Colonic mucosa (tissue), 4 donors: ENCODE measurements at regions not wholly inside any gene's neighbourhood (a gene's known extent, or its start where the extent isn't known, plus 50 kb on each side); places are given as distances from the start of the nearest gene placed in this dataset.

ENCODE experiments used
- DNase-seq: peaks from one replicate; pipeline ENCODE4 v3.0.0-alpha.2; 2020
- H3K27ac ChIP-seq: fragments of 200-600 bp; one replicate; pipeline ENCODE4 v1.8.0; 2021
- H3K27me3 ChIP-seq: fragments of 200-600 bp; one replicate; pipeline ENCODE4 v1.8.0; 2021
- H3K36me3 ChIP-seq: fragments of 200-600 bp; one replicate; pipeline ENCODE4 v1.8.0; 2021
- H3K4me1 ChIP-seq: fragments of 200-600 bp; one replicate; pipeline ENCODE4 v1.8.0; 2021; ENCODE audit warnings: mild to moderate bottlenecking
- H3K4me3 ChIP-seq: fragments of 200-600 bp; one replicate; pipeline ENCODE4 v1.8.0; 2021
- H3K9ac ChIP-seq, 2 donors: one replicate each; pipeline ENCODE4 v1.7.0; 2013; ENCODE audit warnings: control low read depth in 2 of 2, low read depth in 2 of 2, low read length in 2 of 2
- H3K9me3 ChIP-seq: fragments of 200-600 bp; one replicate; pipeline ENCODE4 v1.8.0; 2021
- intact Hi-C: fragments of 100-400 bp; cut with DNase I; formaldehyde crosslinking; loops from one replicate; pipeline ENCODE4 v1.14.1; 2022
- TF ChIP-seq, protein P1 (sequence below): fragments of 200-600 bp; IDR thresholded peaks from one replicate; pipeline ENCODE4 v1.8.0; 2022; ENCODE audit warnings: antibody characterized with exemption, mild to moderate bottlenecking
- donor health status: healthy.
- donor health status: DM: no; HTN: no; CAD: no.
- donor health status: DM: no; HTN: no; CAD: no.

DNA sequence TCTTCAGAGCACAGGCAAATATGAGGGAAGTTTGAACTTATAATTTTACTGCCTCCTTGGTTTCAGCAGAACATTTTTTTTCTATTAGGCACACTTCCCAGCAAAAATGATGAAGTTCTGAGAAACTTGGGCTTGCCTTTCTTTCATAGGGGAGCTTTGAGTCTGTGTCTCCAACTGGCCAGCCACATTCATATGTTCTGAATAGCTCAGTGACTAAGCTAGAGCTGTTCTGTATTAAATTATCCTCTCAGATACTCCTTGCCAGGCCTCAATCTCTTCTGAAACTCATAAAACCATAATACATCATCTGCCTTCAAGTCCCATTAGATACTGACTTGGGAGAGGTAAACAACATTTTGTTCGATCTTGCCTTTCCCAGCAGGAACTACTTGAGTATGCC lies 476.5 kb downstream of the GPAM start:
- no peaks in the 10 kb centered on the region for H3K27me3 ChIP-seq
- intact Hi-C loops = no loop called here
- H3K9me3 ChIP-seq = no peaks in the 10 kb centered on the region
- DNase-seq = no peak
- no peaks in the 10 kb centered on the region for H3K36me3 ChIP-seq
- no peak overlapping the region for H3K27ac ChIP-seq
- H3K9ac ChIP-seq = no peak overlapping the region
- no peaks in the 10 kb centered on the region for H3K4me1 ChIP-seq
- no peak overlapping the region for H3K4me3 ChIP-seq
- TF ChIP-seq, protein P1, sequence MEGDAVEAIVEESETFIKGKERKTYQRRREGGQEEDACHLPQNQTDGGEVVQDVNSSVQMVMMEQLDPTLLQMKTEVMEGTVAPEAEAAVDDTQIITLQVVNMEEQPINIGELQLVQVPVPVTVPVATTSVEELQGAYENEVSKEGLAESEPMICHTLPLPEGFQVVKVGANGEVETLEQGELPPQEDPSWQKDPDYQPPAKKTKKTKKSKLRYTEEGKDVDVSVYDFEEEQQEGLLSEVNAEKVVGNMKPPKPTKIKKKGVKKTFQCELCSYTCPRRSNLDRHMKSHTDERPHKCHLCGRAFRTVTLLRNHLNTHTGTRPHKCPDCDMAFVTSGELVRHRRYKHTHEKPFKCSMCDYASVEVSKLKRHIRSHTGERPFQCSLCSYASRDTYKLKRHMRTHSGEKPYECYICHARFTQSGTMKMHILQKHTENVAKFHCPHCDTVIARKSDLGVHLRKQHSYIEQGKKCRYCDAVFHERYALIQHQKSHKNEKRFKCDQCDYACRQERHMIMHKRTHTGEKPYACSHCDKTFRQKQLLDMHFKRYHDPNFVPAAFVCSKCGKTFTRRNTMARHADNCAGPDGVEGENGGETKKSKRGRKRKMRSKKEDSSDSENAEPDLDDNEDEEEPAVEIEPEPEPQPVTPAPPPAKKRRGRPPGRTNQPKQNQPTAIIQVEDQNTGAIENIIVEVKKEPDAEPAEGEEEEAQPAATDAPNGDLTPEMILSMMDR = no peak

DNA sequence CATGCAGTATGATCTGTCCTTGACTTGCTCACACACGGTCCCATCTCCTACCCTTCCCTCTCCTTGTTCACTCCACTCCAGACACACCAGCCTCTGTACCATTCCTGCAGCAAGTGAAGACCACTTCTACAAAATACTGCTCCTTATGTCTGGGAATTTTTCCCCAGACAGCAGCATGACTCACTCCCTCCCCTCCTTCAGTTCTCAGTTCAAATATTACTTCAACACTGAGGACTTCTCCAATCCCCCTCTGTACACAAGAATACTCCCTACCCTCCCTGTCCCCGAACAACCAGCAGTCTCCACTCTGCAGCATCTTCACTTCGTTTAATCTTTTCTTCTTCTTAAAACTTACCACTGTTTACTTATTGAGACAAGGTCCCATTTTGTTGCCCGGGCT lies 474.0 kb downstream of the GPAM start:
- Histone ChIP-seq H3K27ac (no peak overlapping the region), H3K9ac (no peak overlapping the region), H3K27me3 (no peaks in the 10 kb centered on the region), H3K36me3 (no peaks in the 10 kb centered on the region), H3K4me1 (no peaks in the 10 kb centered on the region), H3K9me3 (no peaks in the 10 kb centered on the region), H3K4me3 (no peak overlapping the region)
- intact Hi-C loops = no loop called here
- no peak for DNase-seq
- TF ChIP-seq, protein P1 = no peak

DNA sequence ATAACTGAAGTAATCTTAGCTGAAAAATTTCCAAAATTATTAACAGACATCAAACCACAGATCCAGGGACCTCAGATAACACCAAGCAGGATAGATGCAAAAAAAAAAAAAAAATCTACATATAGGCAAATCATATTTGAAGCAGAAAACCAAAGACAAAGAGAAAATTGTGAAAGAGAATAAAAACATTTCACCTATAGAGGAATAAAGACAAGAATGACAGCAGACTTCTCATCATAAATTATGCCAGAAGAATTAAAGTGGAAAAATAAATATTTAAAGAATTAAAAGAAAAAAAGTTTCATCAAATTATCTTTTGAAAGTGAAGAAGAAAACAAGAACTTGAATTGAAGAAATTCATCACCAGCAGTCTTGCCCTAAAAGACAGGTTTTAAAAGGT lies 467.5 kb downstream of the GPAM start:
- DNase-seq = no peak
- Histone ChIP-seq H3K4me1 (no peaks in the 10 kb centered on the region), H3K36me3 (no peaks in the 10 kb centered on the region), H3K4me3 (no peak overlapping the region), H3K27me3 (no peaks in the 10 kb centered on the region), H3K27ac (no peak overlapping the region), H3K9me3 (no peaks in the 10 kb centered on the region), H3K9ac (no peak overlapping the region)
- TF ChIP-seq, protein P1 = no peak
- intact Hi-C loops = no loop called here

DNA sequence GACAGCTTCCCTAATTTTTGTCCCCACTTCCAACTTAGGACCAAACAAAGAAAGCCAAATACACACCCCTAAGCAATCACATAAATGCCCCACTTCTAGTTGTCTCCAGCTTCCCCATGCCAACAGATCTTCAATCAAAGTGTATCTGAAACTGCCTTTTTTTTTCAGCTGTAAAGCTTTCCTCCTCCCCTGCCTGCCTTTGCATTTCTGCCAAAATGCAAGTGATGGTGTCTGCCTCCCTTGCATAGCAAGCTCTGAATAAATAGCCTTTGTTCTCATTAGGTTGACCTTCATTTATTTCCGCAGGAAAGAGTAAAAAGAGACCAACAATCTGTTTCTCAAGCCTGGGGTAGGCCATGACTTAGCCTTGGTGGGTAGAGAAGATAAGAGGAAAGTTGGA lies 459.4 kb downstream of the GPAM start:
- DNase-seq = no peak
- intact Hi-C loops = no loop called here
- no peaks in the 10 kb centered on the region for H3K27me3 ChIP-seq
- H3K27ac ChIP-seq = no peak overlapping the region
- H3K4me3 ChIP-seq = no peak overlapping the region
- H3K9me3 ChIP-seq = no peaks in the 10 kb centered on the region
- no peaks in the 10 kb centered on the region for H3K36me3 ChIP-seq
- H3K9ac ChIP-seq = no peak overlapping the region
- H3K4me1 ChIP-seq = no peaks in the 10 kb centered on the region
- TF ChIP-seq, protein P1 = no peak

DNA sequence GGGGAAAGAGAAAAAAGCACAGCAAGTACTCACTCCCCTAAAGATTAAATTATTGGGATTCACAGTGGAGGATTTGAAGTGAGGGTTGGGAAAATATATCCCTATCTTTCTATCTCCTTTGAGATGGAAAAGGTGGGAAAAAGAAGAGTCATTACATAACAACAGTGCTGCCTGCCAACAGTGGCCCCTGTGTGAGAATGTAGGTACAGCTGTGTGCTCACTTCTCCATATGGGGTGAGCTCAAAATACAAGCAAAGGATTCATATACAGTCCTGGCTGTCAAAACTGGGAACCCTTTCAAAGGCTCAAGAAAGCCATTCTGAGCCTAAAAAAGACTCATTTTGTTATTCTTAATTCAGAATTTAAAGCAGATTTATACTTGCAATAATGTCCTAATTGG lies 458.5 kb downstream of the GPAM start:
- H3K36me3 ChIP-seq = no peaks in the 10 kb centered on the region
- H3K9me3 ChIP-seq = no peaks in the 10 kb centered on the region
- no peaks in the 10 kb centered on the region for H3K4me1 ChIP-seq
- no peaks in the 10 kb centered on the region for H3K27me3 ChIP-seq
- H3K27ac ChIP-seq = no peak overlapping the region
- intact Hi-C loops = no loop called here
- TF ChIP-seq, protein P1 = no peak
- H3K4me3 ChIP-seq = no peak overlapping the region
- no peak for DNase-seq
- H3K9ac ChIP-seq = no peak overlapping the region
